HepG2 (cell line): ENCODE measurements at regions not wholly inside any gene's neighbourhood (a gene's known extent, or its start where the extent isn't known, plus 50 kb on each side); places are given as distances from the start of the nearest gene placed in this dataset.

ENCODE experiments used
- ATAC-seq: fragments of 200-7000 bp; cut with Tn5 transposase; 3 replicates; pipeline ENCODE4 v1.9.1; 2020; ENCODE audit warnings: mild to moderate bottlenecking, moderate library complexity
- BruUV-seq: library from RNA; stranded (reverse); fragments of 400-500 nt; replicated peaks from 2 replicates; lab custom pipeline; 2021; lab: Mats Ljungman, UMichigan
- CTCF ChIA-PET: fragments of 300-600 bp; formaldehyde crosslinking; extraction: SDS; loops from one replicate; lab custom pipeline; 2021; ENCODE audit warnings: low total read pairs, inconsistent platforms, low intra/inter-chr PET ratio; lab: Yijun Ruan, JAX
- POLR2A ChIA-PET: fragments of 350-600 bp; sonication (Branson Sonifier 250); formaldehyde crosslinking; loops from one replicate; lab custom pipeline; 2020; ENCODE audit warnings: antibody characterized with exemption, inconsistent platforms; lab: Yijun Ruan, JAX
- DNase-seq: peaks from one replicate; pipeline ENCODE4 v3.0.0-alpha.2; 2015; ENCODE audit warnings: low spot score
- FAIRE-seq: peaks from 3 replicates; lab custom pipeline; 2011; peaks lifted over from hg19 to GRCh38; lab: Jason Lieb, UNC
- H2AFZ ChIP-seq: one replicate; pipeline ENCODE4 v1.6.1; 2011; ENCODE audit warnings: low read length, inconsistent platforms
- H3K27ac ChIP-seq: fragments of 300-600 bp; 3 replicates; pipeline ENCODE4 v1.8.0; 2011; ENCODE audit warnings: mixed run types, mild to moderate bottlenecking, mixed read lengths, low read length, inconsistent platforms; ENCODE audit not compliant: insufficient read depth; ENCODE audit errors: extremely low read length
- H3K27me3 ChIP-seq, 2 experiments: fragments of 200-600 bp in 1 of 2; 2 replicates in 1 of 2; 3 replicates in 1 of 2; pipeline versions ENCODE4 v1.6.0 to v1.8.0; 2011; ENCODE audit warnings: low read length in 2 of 2, mild to moderate bottlenecking in 2 of 2, moderate library complexity in 2 of 2, inconsistent platforms in 1 of 2; ENCODE audit not compliant: insufficient read depth in 2 of 2, control insufficient read depth in 1 of 2
- H3K36me3 ChIP-seq, 2 experiments: fragments of 200-600 bp in 1 of 2; replicated peaks in 1 of 2; 2 replicates in 1 of 2; 3 replicates in 1 of 2; pipeline versions ENCODE4 v1.5.1 to v1.8.0; 2011; ENCODE audit warnings: low read length in 2 of 2, inconsistent platforms in 1 of 2; ENCODE audit not compliant: insufficient read depth in 2 of 2, control insufficient read depth in 1 of 2
- H3K4me1 ChIP-seq: 2 replicates; pipeline ENCODE4 v1.5.1; 2012; ENCODE audit warnings: low read length, inconsistent platforms; ENCODE audit not compliant: insufficient read depth
- H3K4me2 ChIP-seq: 2 replicates; pipeline ENCODE4 v1.6.0; 2011; ENCODE audit warnings: low read depth, low read length, inconsistent platforms
- H3K4me3 ChIP-seq, 3 experiments: fragments of 200-600 bp in 1 of 3; sonication (generic), shearing (Covaris generic) in 1 of 3; replicated peaks in 1 of 3; 2 replicates each; pipeline ENCODE4 v1.5.1; 2011 to 2016; ENCODE audit warnings: low read length in 3 of 3, inconsistent platforms in 2 of 3, low read depth in 2 of 3, mild to moderate bottlenecking in 2 of 3, control low read depth in 1 of 3, mixed read lengths in 1 of 3; ENCODE audit not compliant: insufficient read depth in 1 of 3
- H3K79me2 ChIP-seq: one replicate; pipeline ENCODE4 v1.6.1; 2011; ENCODE audit warnings: low read length, inconsistent platforms; ENCODE audit not compliant: insufficient read depth
- H3K9ac ChIP-seq: 2 replicates; pipeline ENCODE4 v1.6.0; 2011; ENCODE audit warnings: mild to moderate bottlenecking, low read depth, low read length, inconsistent platforms; ENCODE audit not compliant: insufficient read depth
- H3K9me3 ChIP-seq: 2 replicates; pipeline ENCODE4 v1.5.1; 2012; ENCODE audit warnings: mild to moderate bottlenecking, low read length
- H4K20me1 ChIP-seq: 2 replicates; pipeline ENCODE4 v1.6.0; 2011; ENCODE audit warnings: inconsistent platforms, mild to moderate bottlenecking, low read length, moderate library complexity; ENCODE audit not compliant: insufficient read depth
- GZF1 ChIP-seq: sonication (generic); formaldehyde crosslinking; IDR thresholded peaks from 2 replicates; pipeline ENCODE4 v1.5.1; 2020; ENCODE audit warnings: mild to moderate bottlenecking, missing genetic modification reagents
- RAD21 ChIP-seq: fragments of 450-650 bp; formaldehyde crosslinking; IDR thresholded peaks from 2 replicates; pipeline ENCODE4 v1.5.0; 2020; ENCODE audit warnings: mild to moderate bottlenecking
- RCOR2 ChIP-seq: IDR thresholded peaks from 2 replicates; pipeline ENCODE4 v1.6.1; 2016; ENCODE audit warnings: missing biosample characterization, missing genetic modification reagents
- SMAD3 ChIP-seq: sonication (generic); formaldehyde crosslinking; IDR thresholded peaks from 2 replicates; pipeline ENCODE4 v1.4.0; 2020; ENCODE audit warnings: missing genetic modification reagents
- ZMYM4 ChIP-seq: sonication (generic); formaldehyde crosslinking; IDR thresholded peaks from 2 replicates; pipeline ENCODE4 v1.8.1; 2023; ENCODE audit warnings: mild to moderate bottlenecking, missing genetic modification reagents
- ZNF510 ChIP-seq: sonication (generic); formaldehyde crosslinking; IDR thresholded peaks from 2 replicates; pipeline ENCODE4 v1.4.0; 2020; ENCODE audit warnings: low read depth, mild to moderate bottlenecking, missing genetic modification reagents
- WGBS: methylation state at CpG from one replicate; pipeline ENCODE4 v1.1.6; 2017; ENCODE audit warnings: low lambda C conversion rate; 5-methylcytosine and 5-hydroxymethylcytosine counted together
- in situ Hi-C: cut with HindIII; loops from 2 replicates; pipeline ENCODE4 v1.10.0; 2017; ENCODE audit warnings: low pct_unique_long_range_greater_than_20kb; ENCODE audit not compliant: extremely low pct_ligation_motif_present
- intact Hi-C: fragments of 100-400 bp; cut with micrococcal nuclease; formaldehyde crosslinking; loops from one replicate; pipeline ENCODE4 v1.10.0; 2022; ENCODE audit not compliant: unreplicated experiment
- TF ChIP-seq, protein P1 (sequence below): IDR thresholded peaks from 2 replicates; pipeline ENCODE4 v1.6.1; 2012; ENCODE audit warnings: low read depth, low read length, improper control_type of control experiment
- TF ChIP-seq, protein P2 (sequence below): sonication (generic); formaldehyde crosslinking; IDR thresholded peaks from 2 replicates; pipeline ENCODE4 v1.5.0; 2020; ENCODE audit warnings: mild to moderate bottlenecking, missing genetic modification reagents, borderline replicate concordance

- Histone ChIP-seq H3K4me2 (no peak overlapping the region), H4K20me1 (no peaks in the 10 kb centered on the region), H3K79me2 (no peaks in the 10 kb centered on the region), H3K4me3 (no peak overlapping the region), H2AFZ (no peak overlapping the region), H3K36me3 (no peaks in the 10 kb centered on the region), H3K4me1 (no peaks in the 10 kb centered on the region), H3K9ac (no peak overlapping the region), H3K9me3 (no peaks in the 10 kb centered on the region), H3K27me3 (no peaks in the 10 kb centered on the region), H3K27ac (no peak overlapping the region)
- ATAC-seq, result no peak
- no peak for FAIRE-seq
- ChIA-PET CTCF (no interaction called here), POLR2A (no interaction called here)
- in situ Hi-C loops, result no loop called here
- no peak for DNase-seq
- no TSS peak for BruUV-seq
- intact Hi-C loops, result no loop called here
- 12% methylated on average over 3 of the region's 3 CpGs for WGBS
- TF ChIP-seq RAD21 (CRISPR knock-in tag) (no peak), ZMYM4 (no peak), ZNF510 (CRISPR knock-in tag) (no peak), RCOR2 (no peak)
These were observed 93.0 kb upstream of the CHST9 start for GRCh38 chr18:27278131-27278530.

DNA sequence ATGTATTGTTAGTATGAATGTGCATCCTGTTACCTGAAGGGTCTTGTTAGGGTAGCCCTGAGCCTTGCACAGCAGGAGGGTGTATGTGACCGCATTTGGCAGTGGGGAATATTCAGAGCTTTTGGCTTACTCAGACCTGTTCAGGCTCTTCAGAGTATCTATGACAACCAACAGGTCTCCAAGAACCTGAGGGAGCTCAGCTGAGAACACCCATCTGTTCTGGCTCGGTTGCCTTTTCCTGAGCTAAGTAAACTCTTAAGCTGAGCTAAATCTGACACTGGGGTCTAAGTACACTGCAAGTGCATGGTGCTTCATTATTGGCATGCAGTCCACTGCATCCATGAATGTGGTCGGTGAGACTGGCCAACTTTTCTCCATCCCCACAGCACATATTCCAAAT is 92.4 kb upstream of the CHST9 start:
- no peak overlapping the region for H3K4me3 ChIP-seq
- ChIA-PET CTCF (no interaction called here), POLR2A (no interaction called here)
- DNase-seq, result no peak
- in situ Hi-C loops (no loop called here), intact Hi-C loops (no loop called here)
- no peaks in the 10 kb centered on the region for H4K20me1 ChIP-seq
- BruUV-seq, result no TSS peak
- H3K27ac ChIP-seq, result no peak overlapping the region
- H2AFZ ChIP-seq, result no peak overlapping the region
- no peaks in the 10 kb centered on the region for H3K9me3 ChIP-seq
- H3K79me2 ChIP-seq, result no peaks in the 10 kb centered on the region
- no peak for ATAC-seq
- 0% methylated on average over 2 of the region's 3 CpGs for WGBS
- no peaks in the 10 kb centered on the region for H3K4me1 ChIP-seq
- no peak overlapping the region for H3K9ac ChIP-seq
- FAIRE-seq, result no peak
- H3K4me2 ChIP-seq, result no peak overlapping the region
- H3K27me3 ChIP-seq, result no peaks in the 10 kb centered on the region
- H3K36me3 ChIP-seq, result no peaks in the 10 kb centered on the region
- TF ChIP-seq, protein P1, sequence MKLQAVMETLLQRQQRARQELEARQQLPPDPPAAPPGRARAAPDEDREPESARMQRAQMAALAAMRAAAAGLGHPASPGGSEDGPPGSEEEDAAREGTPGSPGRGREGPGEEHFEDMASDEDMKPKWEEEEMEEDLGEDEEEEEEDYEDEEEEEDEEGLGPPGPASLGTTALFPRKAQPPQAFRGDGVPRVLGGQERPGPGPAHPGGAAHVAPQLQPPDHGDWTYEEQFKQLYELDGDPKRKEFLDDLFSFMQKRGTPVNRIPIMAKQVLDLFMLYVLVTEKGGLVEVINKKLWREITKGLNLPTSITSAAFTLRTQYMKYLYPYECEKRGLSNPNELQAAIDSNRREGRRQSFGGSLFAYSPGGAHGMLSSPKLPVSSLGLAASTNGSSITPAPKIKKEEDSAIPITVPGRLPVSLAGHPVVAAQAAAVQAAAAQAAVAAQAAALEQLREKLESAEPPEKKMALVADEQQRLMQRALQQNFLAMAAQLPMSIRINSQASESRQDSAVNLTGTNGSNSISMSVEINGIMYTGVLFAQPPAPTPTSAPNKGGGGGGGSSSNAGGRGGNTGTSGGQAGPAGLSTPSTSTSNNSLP, result no peak
- TF ChIP-seq SMAD3 (CRISPR knock-in tag) (no peak), GZF1 (CRISPR knock-in tag) (no peak)
- TF ChIP-seq, protein P2, sequence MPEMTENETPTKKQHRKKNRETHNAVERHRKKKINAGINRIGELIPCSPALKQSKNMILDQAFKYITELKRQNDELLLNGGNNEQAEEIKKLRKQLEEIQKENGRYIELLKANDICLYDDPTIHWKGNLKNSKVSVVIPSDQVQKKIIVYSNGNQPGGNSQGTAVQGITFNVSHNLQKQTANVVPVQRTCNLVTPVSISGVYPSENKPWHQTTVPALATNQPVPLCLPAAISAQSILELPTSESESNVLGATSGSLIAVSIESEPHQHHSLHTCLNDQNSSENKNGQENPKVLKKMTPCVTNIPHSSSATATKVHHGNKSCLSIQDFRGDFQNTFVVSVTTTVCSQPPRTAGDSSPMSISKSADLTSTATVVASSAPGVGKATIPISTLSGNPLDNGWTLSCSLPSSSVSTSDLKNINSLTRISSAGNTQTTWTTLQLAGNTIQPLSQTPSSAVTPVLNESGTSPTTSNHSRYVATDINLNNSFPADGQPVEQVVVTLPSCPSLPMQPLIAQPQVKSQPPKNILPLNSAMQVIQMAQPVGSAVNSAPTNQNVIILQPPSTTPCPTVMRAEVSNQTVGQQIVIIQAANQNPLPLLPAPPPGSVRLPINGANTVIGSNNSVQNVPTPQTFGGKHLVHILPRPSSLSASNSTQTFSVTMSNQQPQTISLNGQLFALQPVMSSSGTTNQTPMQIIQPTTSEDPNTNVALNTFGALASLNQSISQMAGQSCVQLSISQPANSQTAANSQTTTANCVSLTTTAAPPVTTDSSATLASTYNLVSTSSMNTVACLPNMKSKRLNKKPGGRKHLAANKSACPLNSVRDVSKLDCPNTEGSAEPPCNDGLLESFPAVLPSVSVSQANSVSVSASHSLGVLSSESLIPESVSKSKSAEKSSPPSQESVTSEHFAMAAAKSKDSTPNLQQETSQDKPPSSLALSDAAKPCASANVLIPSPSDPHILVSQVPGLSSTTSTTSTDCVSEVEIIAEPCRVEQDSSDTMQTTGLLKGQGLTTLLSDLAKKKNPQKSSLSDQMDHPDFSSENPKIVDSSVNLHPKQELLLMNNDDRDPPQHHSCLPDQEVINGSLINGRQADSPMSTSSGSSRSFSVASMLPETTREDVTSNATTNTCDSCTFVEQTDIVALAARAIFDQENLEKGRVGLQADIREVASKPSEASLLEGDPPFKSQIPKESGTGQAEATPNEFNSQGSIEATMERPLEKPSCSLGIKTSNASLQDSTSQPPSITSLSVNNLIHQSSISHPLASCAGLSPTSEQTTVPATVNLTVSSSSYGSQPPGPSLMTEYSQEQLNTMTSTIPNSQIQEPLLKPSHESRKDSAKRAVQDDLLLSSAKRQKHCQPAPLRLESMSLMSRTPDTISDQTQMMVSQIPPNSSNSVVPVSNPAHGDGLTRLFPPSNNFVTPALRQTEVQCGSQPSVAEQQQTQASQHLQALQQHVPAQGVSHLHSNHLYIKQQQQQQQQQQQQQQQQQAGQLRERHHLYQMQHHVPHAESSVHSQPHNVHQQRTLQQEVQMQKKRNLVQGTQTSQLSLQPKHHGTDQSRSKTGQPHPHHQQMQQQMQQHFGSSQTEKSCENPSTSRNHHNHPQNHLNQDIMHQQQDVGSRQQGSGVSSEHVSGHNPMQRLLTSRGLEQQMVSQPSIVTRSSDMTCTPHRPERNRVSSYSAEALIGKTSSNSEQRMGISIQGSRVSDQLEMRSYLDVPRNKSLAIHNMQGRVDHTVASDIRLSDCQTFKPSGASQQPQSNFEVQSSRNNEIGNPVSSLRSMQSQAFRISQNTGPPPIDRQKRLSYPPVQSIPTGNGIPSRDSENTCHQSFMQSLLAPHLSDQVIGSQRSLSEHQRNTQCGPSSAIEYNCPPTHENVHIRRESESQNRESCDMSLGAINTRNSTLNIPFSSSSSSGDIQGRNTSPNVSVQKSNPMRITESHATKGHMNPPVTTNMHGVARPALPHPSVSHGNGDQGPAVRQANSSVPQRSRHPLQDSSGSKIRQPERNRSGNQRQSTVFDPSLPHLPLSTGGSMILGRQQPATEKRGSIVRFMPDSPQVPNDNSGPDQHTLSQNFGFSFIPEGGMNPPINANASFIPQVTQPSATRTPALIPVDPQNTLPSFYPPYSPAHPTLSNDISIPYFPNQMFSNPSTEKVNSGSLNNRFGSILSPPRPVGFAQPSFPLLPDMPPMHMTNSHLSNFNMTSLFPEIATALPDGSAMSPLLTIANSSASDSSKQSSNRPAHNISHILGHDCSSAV (CRISPR knock-in tag), result no peak
